ENCODE measurements at regions not wholly inside any gene's neighbourhood (a gene's known extent, or its start where the extent isn't known, plus 50 kb on each side); places are given as distances from the start of the nearest gene placed in this dataset.
"Not testable (repeated sequence)": the region's sequence is repeated elsewhere in the genome, so short reads cannot be mapped to it uniquely, and the experiment has no call there.

GRCh38 chr14:37816743-37817295 lies 221.4 kb downstream of the TTC6 start:
- Histone ChIP-seq H3K4me1 (no peaks in the 10 kb centered on the region), H3K36me3 (replicated peaks) (no peaks in the 10 kb centered on the region), H3K9me3 (no peaks in the 10 kb centered on the region), H3K4me3 (no peak overlapping the region), H3K27me3 (ENCODE audit: low read depth) (no peaks in the 10 kb centered on the region)
- in situ Hi-C loops (cut with MboI; ENCODE audit: low sequenced_read_pairs), result no loop called here
- no peak for DNase-seq (ENCODE audit: low spot score in 2 of 2)

GRCh38 chr14:37819155-37820015 lies 224.0 kb downstream of the TTC6 start:
- Histone ChIP-seq H3K4me3 (no peak overlapping the region), H3K4me1 (no peaks in the 10 kb centered on the region), H3K36me3 (replicated peaks) (no peaks in the 10 kb centered on the region), H3K27me3 (ENCODE audit: low read depth) (no peaks in the 10 kb centered on the region), H3K9me3 (no peaks in the 10 kb centered on the region)
- no peak for DNase-seq (ENCODE audit: low spot score in 2 of 2)
- in situ Hi-C loops (cut with MboI; ENCODE audit: low sequenced_read_pairs), result no loop called here

DNA sequence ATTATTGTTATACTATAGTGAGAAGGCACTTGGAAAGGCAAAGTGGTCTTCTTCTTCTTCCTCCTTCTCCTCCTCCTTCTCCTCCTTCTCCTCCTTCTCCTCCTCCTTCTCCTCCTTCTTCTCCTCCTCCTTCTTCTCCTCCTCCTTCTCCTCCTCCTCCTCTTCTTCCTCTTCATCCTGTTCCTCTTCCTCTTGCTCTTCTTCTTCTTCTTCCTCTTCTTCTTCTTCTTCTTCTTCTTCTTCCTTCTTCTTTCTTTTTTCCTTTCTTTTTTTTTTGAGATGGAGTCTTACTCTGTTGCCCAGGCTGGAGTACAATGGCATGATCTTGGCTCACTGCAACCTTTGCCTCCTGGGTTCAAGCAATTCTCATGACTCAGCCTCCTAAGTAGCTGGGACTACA lies 225.4 kb downstream of the TTC6 start:
- in situ Hi-C loops (cut with MboI; ENCODE audit: low sequenced_read_pairs), result not testable (repeated sequence)

DNA sequence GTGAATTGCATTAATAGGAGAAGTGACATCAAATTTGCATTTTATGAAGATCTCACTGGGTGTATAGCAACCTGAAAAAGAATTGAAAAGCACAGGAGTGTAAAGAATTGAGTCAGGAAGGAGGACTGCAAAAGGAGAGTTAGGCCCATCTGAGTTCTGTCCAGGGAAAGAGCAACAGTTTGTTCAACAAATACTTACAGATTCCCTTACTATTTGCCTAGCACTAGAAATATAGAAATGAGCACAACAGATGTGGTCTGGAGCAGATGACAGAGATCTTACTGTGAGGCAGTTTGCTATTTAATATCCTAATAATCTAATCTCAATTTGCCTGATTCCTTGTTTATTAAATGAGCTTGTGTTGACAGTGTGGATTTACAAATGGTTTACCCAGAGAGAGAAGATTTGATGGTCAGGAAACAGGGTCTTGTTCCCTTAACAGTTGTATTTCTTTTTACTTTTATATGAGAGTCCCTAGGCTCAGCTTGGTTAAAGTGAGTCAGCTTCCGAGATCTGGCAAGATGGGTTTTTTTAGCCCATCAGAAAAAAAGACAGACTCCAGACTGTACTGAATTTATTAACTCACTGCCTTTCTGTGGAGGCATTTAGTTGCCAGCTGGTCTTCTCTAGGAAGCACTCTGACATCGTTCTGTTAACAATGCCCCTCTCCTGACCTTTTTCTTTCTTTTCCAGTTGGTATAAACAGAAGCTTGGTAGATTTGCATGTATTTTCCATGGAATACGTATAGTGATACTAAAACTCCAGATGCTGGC lies 229.7 kb downstream of the TTC6 start:
- H3K36me3 ChIP-seq (replicated peaks), result no peaks in the 10 kb centered on the region
- DNase-seq (ENCODE audit: low spot score in 2 of 2), result no peak
- H3K27me3 ChIP-seq (ENCODE audit: low read depth), result no peaks in the 10 kb centered on the region
- H3K4me1 ChIP-seq, result no peaks in the 10 kb centered on the region
- H3K4me3 ChIP-seq, result no peak overlapping the region
- in situ Hi-C loops (cut with MboI; ENCODE audit: low sequenced_read_pairs), result no loop called here
- H3K9me3 ChIP-seq, result no peaks in the 10 kb centered on the region

More for the DNA sequence above, 225.4 kb downstream of the TTC6 start:
- not testable (repeated sequence) for DNase-seq (ENCODE audit: low spot score in 2 of 2); H3K27me3 ChIP-seq (ENCODE audit: low read depth); H3K4me1 ChIP-seq; H3K36me3 ChIP-seq (replicated peaks); H3K9me3 ChIP-seq; H3K4me3 ChIP-seq

GRCh38 chr14:37826869-37827268 lies 231.4 kb downstream of the TTC6 start:
- no peak overlapping the region for H3K4me3 ChIP-seq
- in situ Hi-C loops (cut with MboI; ENCODE audit: low sequenced_read_pairs), result no loop called here
- H3K27me3 ChIP-seq (ENCODE audit: low read depth), result no peaks in the 10 kb centered on the region
- no peak for DNase-seq (ENCODE audit: low spot score in 2 of 2)
- no peaks in the 10 kb centered on the region for H3K36me3 ChIP-seq (replicated peaks)
- H3K9me3 ChIP-seq, result no peaks in the 10 kb centered on the region; the same call in 1 of the 2 replicates
- no peaks in the 10 kb centered on the region for H3K4me1 ChIP-seq

DNA sequence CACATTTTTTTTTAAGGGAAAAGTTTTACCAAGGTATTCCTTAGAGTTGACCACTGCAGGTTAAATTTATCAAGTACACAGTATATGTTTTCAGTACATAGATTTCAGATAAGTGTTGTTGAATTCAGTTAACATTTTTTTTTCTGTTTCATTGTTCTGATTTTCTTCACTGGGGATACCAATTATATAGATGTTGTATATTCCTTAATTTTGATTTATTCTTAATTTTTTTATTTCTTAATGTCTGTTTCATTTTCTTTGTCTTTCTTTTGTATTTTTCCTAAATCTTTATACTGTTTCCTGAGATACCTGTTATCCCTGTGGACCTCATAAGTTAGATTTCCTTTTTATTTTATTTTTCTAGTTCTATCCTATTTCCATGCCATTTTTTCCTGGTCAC lies 234.8 kb downstream of the TTC6 start:
- in situ Hi-C loops (cut with MboI; ENCODE audit: low sequenced_read_pairs), result no loop called here
- no peaks in the 10 kb centered on the region for H3K36me3 ChIP-seq (replicated peaks)
- H3K27me3 ChIP-seq (ENCODE audit: low read depth), result no peaks in the 10 kb centered on the region

DNA sequence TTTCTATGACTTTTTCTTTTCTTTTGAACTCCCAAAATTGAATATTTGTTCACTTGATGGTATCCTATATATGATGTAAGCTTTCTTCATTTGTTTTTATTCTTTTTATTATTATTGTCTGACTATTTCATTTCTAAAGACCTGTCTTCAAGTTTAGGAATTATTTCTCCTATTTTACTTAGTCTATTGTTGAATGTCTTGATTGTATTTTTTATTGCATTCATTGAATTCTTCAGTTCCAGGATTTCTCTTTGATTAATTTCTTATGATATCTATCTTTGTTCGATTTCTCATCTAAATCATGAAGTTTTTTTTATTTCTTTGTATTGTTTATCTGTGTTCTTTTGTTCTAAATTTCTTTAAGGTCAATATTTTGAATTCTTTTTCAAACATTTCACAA lies 238.8 kb downstream of the TTC6 start:
- Histone ChIP-seq H3K9me3 (peaks cover 2% of the 10 kb centered on the region; the same call in 1 of the 2 replicates), H3K27me3 (ENCODE audit: low read depth) (no peaks in the 10 kb centered on the region), H3K4me1 (no peaks in the 10 kb centered on the region), H3K4me3 (no peak overlapping the region), H3K36me3 (replicated peaks) (no peaks in the 10 kb centered on the region)
- in situ Hi-C loops (cut with MboI; ENCODE audit: low sequenced_read_pairs), result no loop called here
- no peak for DNase-seq (ENCODE audit: low spot score in 2 of 2)

More for the DNA sequence above, 234.8 kb downstream of the TTC6 start:
- H3K4me3 ChIP-seq, result no peak overlapping the region
- no peak for DNase-seq (ENCODE audit: low spot score in 2 of 2)
- H3K4me1 ChIP-seq, result no peaks in the 10 kb centered on the region
- peaks cover 2% of the 10 kb centered on the region; the same call in 1 of the 2 replicates for H3K9me3 ChIP-seq

- not testable (repeated sequence) for DNase-seq (ENCODE audit: low spot score in 2 of 2)
Observed at GRCh38 chr14:37838778-37839177, 243.3 kb downstream of the TTC6 start.

DNA sequence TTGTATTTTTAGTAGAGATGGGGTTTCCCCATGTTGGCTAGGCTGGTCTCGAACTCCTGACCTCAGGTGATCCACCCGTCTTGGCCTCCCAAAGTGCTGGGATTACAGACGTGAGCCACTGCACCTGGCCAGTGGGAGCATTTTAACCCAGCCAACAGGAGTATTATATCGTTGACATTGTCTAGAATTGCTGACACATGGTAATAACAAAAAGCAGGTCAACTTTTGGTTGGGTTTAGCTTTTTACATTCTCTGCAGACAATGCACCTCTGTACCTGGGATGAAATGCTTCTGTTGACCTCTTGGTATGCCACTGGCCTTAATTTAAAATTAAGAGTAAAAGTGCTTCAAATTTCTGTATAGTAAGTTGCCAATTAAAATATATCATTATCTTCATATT lies 245.6 kb downstream of the TTC6 start:
- DNase-seq (ENCODE audit: low spot score in 2 of 2); H3K4me1 ChIP-seq; in situ Hi-C loops (cut with MboI; ENCODE audit: low sequenced_read_pairs); H3K9me3 ChIP-seq; H3K36me3 ChIP-seq (replicated peaks); H3K4me3 ChIP-seq; H3K27me3 ChIP-seq (ENCODE audit: low read depth): not testable (repeated sequence)

More at GRCh38 chr14:37838778-37839177, 243.3 kb downstream of the TTC6 start:
- H3K9me3 ChIP-seq; in situ Hi-C loops (cut with MboI; ENCODE audit: low sequenced_read_pairs); H3K4me1 ChIP-seq; H3K36me3 ChIP-seq (replicated peaks); H3K4me3 ChIP-seq; H3K27me3 ChIP-seq (ENCODE audit: low read depth): not testable (repeated sequence)

- H3K9me3 ChIP-seq, result no peaks in the 10 kb centered on the region
- no peaks in the 10 kb centered on the region for H3K4me1 ChIP-seq
- no peak overlapping the region for H3K4me3 ChIP-seq
- H3K27me3 ChIP-seq (ENCODE audit: low read depth), result no peaks in the 10 kb centered on the region
- no peak for DNase-seq (ENCODE audit: low spot score in 2 of 2)
- in situ Hi-C loops (cut with MboI; ENCODE audit: low sequenced_read_pairs), result no loop called here
- H3K36me3 ChIP-seq (replicated peaks), result no peaks in the 10 kb centered on the region
Observed at GRCh38 chr14:37842106-37842505, 246.7 kb downstream of the TTC6 start.

DNA sequence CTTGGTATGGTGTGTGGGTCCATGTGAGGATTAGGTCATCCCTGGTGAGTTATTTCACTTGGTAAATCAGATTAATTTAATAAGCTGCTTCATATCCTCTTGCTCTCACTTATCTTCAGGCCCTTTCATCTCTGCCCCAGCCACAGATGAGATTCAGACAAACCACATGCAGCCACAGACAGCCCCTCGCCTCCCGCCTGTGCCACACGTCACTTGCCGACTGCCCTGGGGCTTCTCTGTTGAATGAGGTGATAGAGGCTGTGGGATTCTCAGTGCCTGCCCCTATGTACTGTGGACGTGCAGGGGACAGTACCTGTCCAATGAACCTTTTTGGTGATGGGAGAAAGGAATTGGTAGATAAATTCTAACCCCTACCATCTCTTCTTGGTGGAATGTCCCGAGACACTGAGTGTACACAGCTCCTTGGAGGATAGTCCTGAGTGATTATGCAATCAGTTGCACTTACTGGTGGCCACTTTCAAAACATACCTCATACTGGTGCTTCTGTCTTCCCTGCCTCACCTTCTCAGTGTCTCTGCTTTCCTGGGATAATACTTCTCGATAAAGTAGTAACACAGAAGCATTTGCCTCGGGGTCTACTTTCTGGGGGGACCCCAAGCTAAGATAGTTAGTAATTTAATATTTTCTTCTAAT lies 248.7 kb downstream of the TTC6 start:
- in situ Hi-C loops (cut with MboI; ENCODE audit: low sequenced_read_pairs), result no loop called here
- Histone ChIP-seq H3K9me3 (no peaks in the 10 kb centered on the region), H3K4me3 (no peak overlapping the region), H3K36me3 (replicated peaks) (no peaks in the 10 kb centered on the region), H3K4me1 (no peaks in the 10 kb centered on the region), H3K27me3 (ENCODE audit: low read depth) (no peaks in the 10 kb centered on the region)
- DNase-seq (ENCODE audit: low spot score in 2 of 2), result no peak

- Histone ChIP-seq H3K36me3 (replicated peaks) (no peaks in the 10 kb centered on the region), H3K4me1 (no peaks in the 10 kb centered on the region), H3K27me3 (ENCODE audit: low read depth) (no peaks in the 10 kb centered on the region), H3K4me3 (no peak overlapping the region), H3K9me3 (no peaks in the 10 kb centered on the region)
- no peak for DNase-seq (ENCODE audit: low spot score in 2 of 2)
- in situ Hi-C loops (cut with MboI; ENCODE audit: low sequenced_read_pairs), result no loop called here
Observed at GRCh38 chr14:37844614-37845013, 249.2 kb downstream of the TTC6 start.

DNA sequence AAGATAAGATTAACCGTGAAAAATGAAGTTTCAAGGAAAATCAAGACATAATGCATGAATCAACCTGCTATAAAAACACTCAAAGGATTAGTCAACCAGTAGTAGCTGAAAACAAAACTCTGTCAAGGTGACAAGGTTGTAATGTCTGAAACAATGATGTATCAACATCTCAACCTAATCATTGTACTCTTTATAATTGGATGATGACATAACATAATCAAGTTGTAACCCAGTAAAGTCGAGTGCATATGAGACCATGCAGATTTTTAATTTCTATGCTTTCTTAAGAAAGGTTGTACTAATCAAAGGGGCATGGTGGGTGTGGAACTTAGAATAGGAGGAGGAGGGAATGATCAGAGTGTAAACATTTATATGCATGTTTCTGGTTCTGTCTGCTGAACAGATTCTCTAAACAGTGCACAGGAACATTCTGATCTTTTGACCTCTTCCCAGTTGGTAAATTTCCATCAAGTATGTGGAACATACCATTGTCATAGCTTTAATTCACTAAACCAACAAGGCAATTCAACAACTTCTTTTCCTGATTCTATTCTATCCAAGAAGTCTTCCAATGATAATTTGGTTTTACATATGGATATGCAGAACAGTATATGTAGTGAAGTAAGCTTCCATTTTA lies 253.7 kb downstream of the TTC6 start:
- H3K36me3 ChIP-seq (replicated peaks), result no peaks in the 10 kb centered on the region
- DNase-seq (ENCODE audit: low spot score in 2 of 2), result no peak
- H3K27me3 ChIP-seq (ENCODE audit: low read depth), result no peaks in the 10 kb centered on the region
- H3K9me3 ChIP-seq, result no peaks in the 10 kb centered on the region
- in situ Hi-C loops (cut with MboI; ENCODE audit: low sequenced_read_pairs), result no loop called here
- H3K4me1 ChIP-seq, result no peaks in the 10 kb centered on the region; the same call in 1 of the 2 replicates
- H3K4me3 ChIP-seq, result no peak overlapping the region
